GM21381 (cell line): ENCODE measurements at regions not wholly inside any gene's neighbourhood (a gene's known extent, or its start where the extent isn't known, plus 50 kb on each side); places are given as distances from the start of the nearest gene placed in this dataset.
A peak's percentile ranks its signal among the peaks of the same experiment; 100 is the strongest.

Experiments used
- ATAC-seq: cut with Tn5 transposase; IDR thresholded peaks from one replicate; pipeline ENCODE4 v1.9.1; 2021; ENCODE audit warnings: mild to moderate bottlenecking, moderate library complexity; ENCODE audit not compliant: unreplicated experiment

DNA sequence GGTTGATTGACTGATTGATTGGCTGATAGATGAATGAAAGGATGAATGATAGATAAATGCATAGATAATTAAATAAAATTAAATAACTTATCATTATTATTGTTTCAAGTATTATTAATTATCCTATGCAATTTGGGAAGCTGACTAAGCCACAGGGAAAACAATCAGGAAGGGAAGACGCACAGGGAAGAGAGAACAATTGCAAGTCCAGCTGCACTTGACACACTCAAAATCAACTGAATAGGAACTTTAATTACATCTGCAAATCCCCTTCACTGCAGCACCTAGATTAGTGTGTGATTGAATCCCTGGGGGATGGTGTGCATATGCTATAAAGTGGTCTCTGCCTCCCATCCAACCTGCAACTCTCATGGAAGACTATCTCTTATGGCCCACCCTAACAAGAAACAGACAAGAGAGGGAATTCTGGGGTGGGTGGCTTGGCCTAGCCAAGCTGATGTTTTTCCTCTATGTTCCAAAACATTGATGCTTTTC is 161.1 kb upstream of the FGGY start:
- ATAC-seq = no peak

DNA sequence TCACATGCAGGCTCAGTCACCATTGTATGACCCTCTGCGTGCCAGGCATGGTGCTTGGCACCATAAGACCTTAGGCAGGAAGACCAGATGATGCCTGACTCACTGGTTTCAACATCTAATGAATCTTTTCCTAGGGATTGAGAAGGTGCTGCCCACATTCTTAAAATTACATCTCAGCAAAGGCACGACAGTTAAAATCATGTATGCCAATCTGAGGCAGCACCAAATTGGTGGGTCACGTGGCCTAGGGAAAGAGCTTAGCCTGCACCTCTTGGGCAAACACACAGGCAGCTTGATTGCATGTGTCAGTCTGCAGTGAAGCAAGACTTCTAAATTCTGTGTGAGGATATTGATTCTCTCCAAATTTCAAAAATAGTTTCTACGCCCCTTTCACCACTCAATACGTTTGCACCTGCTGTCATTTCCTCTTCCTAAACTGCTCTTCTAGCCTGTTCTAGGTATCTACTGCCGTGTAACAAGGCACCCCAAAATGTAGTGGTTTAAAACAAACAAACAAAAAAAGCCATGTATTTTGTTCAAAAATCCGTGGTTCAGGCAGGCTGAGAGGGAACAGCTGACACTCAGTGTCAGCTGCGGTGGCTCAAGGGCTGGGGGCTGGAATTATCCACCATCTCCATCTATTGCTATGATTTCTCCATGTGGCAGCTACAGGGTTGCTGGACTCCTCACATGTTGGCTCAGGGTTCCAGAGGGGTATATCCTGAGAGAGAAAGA is 160.2 kb upstream of the FGGY start:
- ATAC-seq = no peak

DNA sequence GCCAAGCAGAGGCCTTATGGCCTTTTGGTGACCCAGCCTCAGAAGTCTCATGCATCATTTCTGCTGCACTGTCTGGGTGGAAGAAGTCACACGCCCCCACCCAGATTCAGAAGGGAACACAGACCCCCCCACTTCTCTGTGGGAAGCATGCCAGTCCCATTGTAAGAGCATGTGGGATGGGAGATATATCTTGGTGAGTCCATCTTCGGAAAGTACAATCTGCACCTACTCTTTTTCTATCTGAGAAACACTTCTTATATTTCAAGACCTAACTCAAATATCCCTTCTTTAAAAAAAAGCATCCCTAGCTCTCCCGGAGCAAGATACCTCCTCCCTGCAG is 159.6 kb upstream of the FGGY start:
- ATAC-seq = no peak

DNA sequence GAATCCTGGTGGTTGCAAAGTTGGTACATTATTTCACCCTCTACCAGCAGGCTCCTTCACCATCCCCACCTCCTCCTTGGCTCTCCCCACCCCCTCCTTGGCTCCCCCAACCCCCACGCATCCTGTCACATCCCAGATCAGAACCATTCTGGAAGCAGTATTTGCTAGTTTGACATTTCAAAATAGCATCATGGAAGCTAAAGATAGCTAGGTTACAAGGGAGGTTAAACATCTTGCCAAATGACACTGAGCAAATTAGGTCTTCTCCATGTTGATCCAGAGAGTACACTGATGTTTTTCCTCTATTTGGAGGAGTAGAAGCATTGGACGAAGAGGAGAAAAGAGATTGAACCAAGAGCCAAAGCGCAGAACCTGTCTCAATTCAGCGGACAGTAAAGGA is 158.9 kb upstream of the FGGY start:
- no peak for ATAC-seq

DNA sequence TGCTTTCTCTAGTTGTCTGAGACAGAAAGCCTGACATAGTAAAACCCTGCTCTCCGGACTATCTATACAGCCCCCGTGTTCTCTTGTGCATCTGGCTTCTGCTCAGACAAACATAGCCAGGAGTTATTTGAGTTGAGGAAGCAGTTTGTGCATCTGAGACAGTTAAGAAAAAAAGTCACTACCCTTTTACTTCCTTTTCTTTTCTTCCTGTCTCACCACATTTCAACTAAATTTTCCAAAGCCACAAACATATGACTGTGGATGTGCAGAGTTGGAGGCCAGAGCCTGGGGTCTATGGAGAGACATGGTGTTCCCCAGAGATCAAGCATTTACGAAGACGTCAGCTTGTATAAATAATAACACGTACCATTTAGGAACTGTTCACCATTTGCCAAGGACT is 158.5 kb upstream of the FGGY start:
- ATAC-seq = no peak

DNA sequence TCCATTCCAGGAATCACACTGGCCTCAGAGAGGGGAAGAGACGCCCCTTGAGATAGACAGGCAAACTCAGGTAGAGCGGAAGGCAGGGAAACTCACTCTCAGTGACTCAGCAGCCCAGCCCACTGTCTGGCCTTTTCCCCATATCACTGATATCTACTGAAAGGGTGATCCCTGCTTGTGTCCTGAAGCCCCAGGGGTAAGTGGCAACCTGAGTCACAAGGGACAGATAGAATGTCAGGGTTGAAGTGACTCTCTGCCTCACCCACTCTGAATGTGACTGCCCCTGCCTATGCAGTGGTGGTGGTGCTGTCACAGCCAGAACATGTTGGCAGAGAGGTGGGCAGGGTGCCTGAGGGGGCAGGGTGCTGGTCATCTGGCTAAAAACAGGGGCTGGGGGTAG is 157.5 kb upstream of the FGGY start:
- ATAC-seq = no peak

DNA sequence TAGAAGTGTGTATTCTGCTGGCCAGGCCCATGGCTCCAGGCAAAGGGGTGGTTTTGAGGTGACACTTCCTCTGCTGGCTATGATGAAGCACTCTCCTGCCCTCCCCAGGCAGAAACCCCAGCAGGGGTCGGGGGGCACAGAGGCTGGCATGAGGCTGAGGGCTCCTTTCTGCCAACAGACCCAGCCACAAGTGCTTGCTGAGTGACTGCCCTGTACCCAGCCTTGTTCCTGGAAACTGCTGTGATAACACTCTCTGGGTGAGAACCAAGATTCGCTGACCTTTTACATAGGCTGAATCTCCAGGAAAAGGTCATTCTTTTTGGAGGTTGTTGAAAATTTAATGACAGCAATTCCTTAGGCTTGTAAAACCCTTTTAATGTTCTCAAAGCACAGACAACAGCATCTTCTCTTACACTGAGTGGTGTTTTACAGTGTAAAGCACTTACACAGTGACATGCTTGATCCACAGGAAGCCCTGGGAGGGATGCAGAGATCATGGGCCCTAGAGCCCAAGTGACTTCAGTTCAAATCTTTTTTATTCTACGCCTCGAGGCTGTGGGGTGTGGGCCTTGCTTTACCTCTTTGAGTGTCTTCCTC is 155.5 kb upstream of the FGGY start:
- no peak for ATAC-seq

DNA sequence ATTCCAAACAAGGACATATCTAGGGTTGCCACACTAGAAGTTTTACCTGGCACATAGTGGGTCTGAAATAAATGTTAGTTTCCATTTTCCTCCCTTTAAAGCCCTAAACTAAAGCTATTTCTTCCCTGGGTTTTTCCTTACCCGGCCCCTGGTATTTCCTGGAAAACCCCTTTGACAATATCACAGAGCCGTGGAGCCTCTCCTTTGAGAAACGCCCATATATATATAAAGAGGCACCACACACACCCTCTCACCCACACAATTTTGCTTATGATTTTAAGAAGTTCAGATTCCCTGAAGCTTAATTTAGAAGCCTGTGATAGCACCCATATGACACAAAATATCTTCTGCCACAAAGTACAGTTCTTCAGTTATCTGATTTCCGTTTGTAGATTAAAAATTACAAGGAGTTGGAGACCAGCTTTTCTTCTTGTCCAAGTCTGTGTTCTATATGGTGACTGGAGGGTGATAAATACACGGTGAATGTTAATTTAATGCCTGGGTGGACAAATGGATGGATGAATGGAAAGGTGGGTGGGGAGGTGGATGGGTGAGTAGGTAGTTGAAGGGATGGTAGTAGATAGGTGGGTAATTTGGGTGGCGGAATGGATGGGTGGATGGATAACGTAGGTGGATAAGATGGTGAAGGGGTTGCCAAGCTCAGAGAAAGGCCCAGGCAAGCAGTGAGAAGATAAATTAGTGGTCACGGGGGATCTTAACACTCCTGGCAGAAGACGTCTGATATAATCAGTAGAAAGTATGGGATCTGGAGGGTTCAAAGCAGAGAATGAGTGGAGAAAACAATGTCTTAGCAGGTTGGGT is 154.4 kb upstream of the FGGY start:
- ATAC-seq = no peak

DNA sequence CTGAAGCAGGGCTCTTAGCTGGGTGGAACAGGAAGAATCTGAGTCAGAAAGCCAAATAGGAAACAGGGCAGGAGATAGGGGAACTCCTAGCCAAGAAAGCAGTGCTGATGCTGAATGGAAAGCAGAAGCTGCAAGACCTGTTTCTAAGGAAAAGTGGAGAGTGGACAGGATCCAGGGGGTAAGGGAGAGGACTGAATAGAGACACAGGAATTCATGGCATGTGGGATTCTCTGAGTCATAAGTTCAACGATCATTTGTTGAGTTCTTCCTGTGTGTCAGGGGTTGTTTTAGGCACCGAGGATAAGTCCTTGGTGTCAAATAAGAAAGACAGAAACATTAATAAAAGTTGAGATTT is 153.8 kb upstream of the FGGY start:
- no peak for ATAC-seq

DNA sequence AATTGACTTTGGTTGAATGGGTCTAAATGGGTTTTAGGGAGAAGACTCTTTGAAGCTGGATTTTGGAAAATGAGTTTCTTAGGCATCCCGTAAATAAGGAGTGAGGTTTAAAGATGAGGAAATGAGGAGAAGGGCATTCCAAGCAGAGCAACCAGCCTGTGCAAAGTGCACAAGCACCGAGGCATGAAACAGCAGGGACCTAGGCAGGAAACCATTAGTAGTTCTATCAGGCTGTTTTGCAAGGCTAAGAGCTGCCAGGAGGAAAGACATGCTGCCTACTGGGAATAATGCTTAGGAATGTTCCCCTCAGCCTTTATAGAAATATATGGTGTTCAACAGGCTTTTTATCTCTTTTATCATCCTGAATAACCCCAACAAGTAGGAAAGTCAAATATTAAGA is 153.1 kb upstream of the FGGY start:
- ATAC-seq = no peak

DNA sequence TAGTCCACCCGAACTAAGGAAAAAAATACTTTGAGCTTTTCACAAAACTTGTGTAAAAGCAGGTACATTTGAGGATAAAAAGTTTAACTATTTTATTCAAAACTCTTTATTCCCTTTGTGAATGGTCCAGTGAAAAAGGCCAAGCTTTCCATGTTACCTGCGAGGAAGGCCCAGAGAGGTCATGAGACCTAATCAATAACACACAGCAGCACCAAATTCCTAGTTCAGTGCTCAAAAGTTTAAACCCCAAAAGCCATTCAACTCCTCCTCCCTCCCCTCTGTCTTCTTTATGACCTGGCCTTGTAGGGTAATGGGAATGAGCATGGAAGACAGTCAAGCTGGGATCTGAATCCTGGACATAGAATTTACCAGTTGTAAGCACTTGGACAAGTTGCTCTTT is 151.9 kb upstream of the FGGY start:
- ATAC-seq = no peak

DNA sequence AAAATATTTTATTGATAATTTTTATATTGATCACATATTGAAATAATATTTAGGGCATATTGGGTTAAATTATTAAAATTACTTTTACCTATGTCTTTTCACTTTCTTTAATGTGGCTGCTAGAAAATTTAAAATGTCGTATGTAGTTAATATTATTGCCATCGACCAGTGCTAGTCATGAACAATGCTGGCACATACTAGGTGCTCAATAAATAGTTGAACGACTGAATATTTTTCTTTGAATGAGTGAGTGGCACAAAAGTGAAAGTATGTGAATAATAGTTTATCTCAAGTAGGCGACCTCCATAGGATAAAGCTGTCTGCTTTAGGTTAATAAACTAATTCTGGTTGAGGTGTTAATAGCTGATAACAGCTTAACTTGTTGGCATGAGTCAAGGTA is 150.8 kb upstream of the FGGY start:
- no peak for ATAC-seq

DNA sequence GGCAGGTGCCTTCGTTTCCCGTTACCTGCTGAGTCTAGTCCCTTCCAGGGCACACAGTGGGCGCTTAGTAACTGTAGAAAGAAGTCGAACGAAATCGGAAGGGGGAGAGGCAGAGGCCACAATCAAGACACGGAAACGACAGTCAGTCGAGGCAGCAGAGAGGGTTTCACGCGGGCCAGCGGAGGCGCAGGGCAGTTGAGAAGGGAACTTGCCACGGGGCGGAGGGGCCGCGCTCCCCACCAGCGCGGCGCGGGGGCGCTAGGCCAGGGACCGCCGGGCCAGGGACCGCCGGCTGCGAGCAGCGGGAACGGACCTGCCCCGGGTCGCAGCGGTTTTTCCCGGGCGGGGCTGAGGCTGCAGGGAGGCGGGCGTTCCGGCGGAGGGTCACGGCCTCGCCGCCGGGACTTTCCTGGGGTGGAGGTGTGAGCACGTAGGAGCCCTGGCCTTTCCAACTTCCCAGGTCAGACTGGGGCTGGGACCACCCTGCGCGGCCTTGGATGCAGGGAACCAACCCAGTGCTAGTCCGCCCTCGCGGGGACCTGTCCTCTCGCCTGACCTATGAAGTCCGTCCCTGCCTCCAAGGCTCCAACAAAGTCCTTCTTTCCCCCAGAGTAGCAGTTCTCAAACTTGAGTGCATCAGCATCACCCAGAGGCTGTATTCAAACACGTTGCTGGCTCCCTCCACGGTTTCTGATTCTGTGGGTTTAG is 150.1 kb upstream of the FGGY start:
- ATAC-seq = peak; percentile 63

DNA sequence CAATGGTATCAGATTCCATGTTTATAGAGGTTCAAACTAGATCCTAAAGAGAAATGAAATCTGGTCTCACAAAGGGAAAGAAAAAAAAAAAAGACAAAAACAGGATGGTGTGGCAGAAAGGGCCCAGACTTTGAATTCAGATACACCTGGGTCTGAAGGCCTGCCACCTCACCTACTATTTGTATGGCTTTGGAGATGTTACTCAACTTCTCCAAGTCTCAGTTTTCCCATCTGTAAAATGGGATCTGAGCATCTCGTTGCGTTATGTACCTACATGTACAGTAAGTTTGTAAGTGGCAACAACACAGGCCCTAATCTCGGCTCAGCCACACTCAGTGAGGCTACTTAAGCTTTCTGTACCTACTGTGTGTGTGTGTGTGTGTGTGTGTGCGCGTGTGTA is 147.5 kb upstream of the FGGY start:
- ATAC-seq = no peak

DNA sequence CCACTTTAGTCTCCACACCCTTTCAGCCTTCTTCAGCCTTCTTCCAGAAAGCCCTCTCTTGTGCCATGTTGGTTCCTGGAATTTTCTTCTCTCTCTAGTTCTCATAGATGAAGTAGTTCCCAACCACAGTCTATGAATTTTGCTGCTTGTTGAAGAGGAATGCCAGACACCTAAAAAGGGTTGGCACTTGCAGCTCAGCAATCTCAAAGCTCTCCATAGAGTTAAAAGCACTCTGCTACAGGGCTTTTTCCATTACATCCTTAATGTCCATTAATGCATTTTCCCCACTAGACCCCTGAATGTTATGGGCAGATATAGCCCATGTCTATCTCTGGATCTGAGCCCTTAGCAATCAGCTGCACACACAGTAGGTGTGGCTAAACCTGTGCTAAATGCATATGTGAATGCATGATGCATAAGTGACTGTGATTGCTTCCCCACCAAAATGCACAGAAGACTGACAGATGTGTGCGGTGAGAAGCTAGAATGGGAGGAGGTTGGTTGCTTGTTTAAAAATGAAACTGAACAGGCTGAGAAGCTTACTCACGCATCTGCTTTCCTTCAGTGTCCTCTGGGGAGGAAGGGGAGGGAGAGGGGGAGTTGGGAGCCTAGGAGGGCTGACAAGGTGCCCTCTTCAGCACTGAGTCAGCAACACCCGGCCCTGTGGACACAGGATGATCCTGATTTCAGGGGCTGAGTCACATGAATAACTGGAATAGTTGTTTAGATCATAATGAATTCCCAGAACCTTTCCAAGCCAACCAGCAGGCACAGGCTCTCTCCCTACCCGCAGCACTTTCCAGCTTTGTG is 146.1 kb upstream of the FGGY start:
- peak; percentile 62 for ATAC-seq

DNA sequence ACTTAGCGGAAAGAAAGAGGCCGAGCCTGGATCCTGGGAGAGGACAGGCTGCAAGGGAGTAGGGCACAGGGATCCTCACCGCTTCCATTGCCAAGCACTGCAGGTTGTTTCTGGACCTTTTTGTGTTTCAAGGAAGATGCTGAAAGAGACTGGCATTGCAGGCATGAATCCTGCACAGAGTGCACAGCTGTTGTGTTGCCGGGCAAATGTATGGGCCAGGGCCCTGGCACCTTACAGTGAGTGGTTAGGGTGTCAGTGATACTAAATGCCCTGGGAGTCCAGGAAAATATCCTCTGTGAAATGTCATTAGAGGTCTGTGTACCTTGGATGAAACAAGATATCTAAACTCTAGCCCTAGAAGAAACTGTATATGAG is 145.5 kb upstream of the FGGY start:
- no peak for ATAC-seq

DNA sequence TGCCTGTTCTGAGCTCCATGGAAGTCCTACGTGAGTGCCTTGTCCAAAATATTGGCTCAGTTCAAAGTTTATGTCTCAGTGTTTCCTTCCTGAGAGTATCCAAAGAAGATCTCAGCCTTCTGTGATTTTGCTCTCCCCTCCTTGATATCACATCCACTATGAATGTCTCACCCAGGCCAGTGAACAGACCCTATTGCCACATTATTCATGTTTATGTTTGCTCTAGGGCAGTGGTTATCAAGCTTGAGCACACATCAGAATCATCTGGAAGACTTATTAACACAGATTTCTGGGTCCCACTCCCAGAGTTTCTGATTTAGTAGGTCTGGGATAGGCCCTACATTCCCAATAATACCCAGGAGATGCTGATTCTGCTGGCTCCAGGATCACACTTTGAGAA is 145.0 kb upstream of the FGGY start:
- no peak for ATAC-seq

DNA sequence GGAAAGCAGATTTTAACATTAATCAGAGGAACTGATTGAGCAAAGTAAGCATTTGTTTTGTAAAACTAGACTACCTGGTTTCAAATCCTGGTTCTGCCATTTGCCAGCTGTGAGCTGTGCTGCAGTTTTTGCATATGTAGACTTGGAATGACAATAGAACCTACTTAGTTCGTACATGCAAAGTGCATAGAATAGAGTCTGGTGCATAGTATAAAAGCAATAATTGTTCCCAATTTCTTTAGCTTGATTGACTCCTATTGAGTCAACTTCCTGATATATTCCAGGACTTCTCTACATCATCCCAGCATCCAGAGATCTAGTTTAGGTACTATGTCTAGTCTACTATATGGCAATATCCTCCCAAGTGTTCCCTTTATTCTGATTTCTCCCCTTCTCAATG is 144.4 kb upstream of the FGGY start:
- ATAC-seq = no peak

DNA sequence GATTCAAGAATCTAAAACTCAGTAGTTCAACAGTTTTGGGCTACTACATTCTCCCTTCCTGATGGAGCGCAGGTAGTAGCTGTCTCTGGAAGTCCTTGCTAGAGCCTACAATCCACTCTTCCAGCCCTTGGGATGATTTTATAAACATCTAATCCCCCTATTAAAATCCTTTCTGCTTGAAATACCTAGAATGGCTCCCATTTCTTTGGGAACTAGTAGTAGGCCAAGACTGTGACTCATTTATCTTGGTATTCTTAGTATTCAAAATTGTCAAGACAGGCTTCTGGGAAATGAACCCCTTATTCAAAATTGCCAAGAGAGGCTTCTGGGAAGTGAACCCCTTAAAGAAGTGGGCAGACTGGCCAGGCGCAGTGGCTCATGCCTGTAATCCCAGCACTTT is 142.5 kb upstream of the FGGY start:
- no peak for ATAC-seq

DNA sequence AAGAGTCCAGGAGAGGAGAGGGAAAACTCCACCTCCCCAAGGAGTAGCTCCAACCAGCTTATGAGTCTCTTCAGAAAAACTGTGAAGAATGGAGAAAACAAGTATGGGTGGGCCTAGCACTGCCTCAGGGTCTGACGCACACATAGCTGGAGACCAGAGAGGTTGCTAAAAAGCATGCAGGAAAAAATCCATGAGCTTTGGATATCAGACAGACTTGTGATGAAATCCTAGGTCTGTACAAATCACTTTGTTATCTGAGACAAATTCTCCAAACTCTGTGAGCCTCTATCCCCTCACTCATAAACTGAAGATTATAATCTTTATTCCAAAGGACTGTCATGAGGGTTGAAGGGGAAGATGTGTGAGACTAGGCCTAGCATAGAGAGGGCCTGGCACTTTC is 141.5 kb upstream of the FGGY start:
- no peak for ATAC-seq

DNA sequence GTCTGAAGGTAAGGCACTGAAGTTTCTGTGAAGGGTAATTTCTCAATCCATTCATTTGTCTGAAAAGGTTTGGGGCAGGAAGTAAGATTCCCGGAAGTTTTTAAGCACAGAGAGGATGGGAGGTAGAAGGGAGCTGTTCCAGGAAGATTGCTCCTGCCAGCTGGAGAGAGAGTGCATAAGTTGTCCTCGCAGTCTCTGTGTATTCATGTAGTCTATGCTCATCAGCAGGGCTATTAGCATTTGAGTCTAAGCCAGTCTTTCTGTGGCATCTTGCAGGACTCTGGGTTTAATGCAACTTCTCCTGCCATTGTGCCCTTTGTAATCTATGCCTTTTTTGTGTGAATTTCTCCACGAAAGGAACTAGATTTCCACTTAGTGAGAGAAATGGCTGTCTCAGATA is 140.8 kb upstream of the FGGY start:
- ATAC-seq = no peak
